ENCODE measurements at regions not wholly inside any gene's neighbourhood (a gene's known extent, or its start where the extent isn't known, plus 50 kb on each side); places are given as distances from the start of the nearest gene placed in this dataset.

GRCh38 chr14:105899657-105900397 lies 373.4 kb downstream of the TMEM121 start:
- H3K27ac ChIP-seq (ENCODE audit: low read length) = no peak overlapping the region
- Mint-ChIP-seq H3K9me3 (no peaks in the 10 kb centered on the region), H3K4me1 (no peaks in the 10 kb centered on the region), H3K36me3 (no peaks in the 10 kb centered on the region), H3K27ac (no peak overlapping the region), H3K4me3 (no peak overlapping the region), H3K27me3 (ENCODE audit: low read depth in 2 of 2) (peaks cover 21 to 23% of the 10 kb centered on the region in 2 donors)
- no peaks in the 10 kb centered on the region for H3K27me3 ChIP-seq (ENCODE audit: control insufficient read depth, insufficient read depth, low read length)
- no peak for TF ChIP-seq CTCF (IDR thresholded peaks at IDR 0.05)
- WGBS (ENCODE audit: insufficient coverage) = 43% methylated on average over 11 of the region's 11 CpGs
- no peak overlapping the region for H3K4me3 ChIP-seq (ENCODE audit: low read length)
- DNase-seq (no peak), ATAC-seq (no peak)
- intact Hi-C loops (cut with micrococcal nuclease) = no loop called here
- H3K36me3 ChIP-seq (ENCODE audit: control insufficient read depth, insufficient read depth, low read length) = no peaks in the 10 kb centered on the region
- H3K9me3 ChIP-seq (ENCODE audit: control insufficient read depth, insufficient read depth, low read length) = no peaks in the 10 kb centered on the region
- peaks cover 32% of the 10 kb centered on the region for H3K4me1 ChIP-seq (ENCODE audit: control insufficient read depth, insufficient read depth, low read length)

GRCh38 chr14:105900398-105901160 lies 374.2 kb downstream of the TMEM121 start:
- no peak for TF ChIP-seq CTCF (IDR thresholded peaks at IDR 0.05)
- Mint-ChIP-seq H3K36me3 (no peaks in the 10 kb centered on the region), H3K27ac (no peak overlapping the region), H3K9me3 (no peaks in the 10 kb centered on the region), H3K4me1 (no peaks in the 10 kb centered on the region), H3K27me3 (ENCODE audit: low read depth in 2 of 2) (peaks cover 18 to 23% of the 10 kb centered on the region in 2 donors), H3K4me3 (no peak overlapping the region)
- intact Hi-C loops (cut with micrococcal nuclease) = no loop called here
- WGBS (ENCODE audit: insufficient coverage) = 41% methylated on average over 30 of the region's 30 CpGs
- no peak for DNase-seq
- no peak for ATAC-seq
- Histone ChIP-seq H3K4me1 (ENCODE audit: control insufficient read depth, insufficient read depth, low read length) (peaks cover 32% of the 10 kb centered on the region), H3K4me3 (ENCODE audit: low read length) (no peak overlapping the region), H3K9me3 (ENCODE audit: control insufficient read depth, insufficient read depth, low read length) (no peaks in the 10 kb centered on the region), H3K27me3 (ENCODE audit: control insufficient read depth, insufficient read depth, low read length) (no peaks in the 10 kb centered on the region), H3K27ac (ENCODE audit: low read length) (no peak overlapping the region), H3K36me3 (ENCODE audit: control insufficient read depth, insufficient read depth, low read length) (no peaks in the 10 kb centered on the region)

- DNase-seq (no peak), ATAC-seq (no peak)
- H3K4me3 Mint-ChIP-seq = no peak overlapping the region
- H3K27me3 Mint-ChIP-seq (ENCODE audit: low read depth in 2 of 2) = peaks cover 18 to 28% of the 10 kb centered on the region in 2 donors
- no peak for TF ChIP-seq CTCF (IDR thresholded peaks at IDR 0.05)
- Histone ChIP-seq H3K27ac (ENCODE audit: low read length) (no peak overlapping the region), H3K4me3 (ENCODE audit: low read length) (no peak overlapping the region), H3K4me1 (ENCODE audit: control insufficient read depth, insufficient read depth, low read length) (peaks cover 32% of the 10 kb centered on the region), H3K9me3 (ENCODE audit: control insufficient read depth, insufficient read depth, low read length) (no peaks in the 10 kb centered on the region), H3K36me3 (ENCODE audit: control insufficient read depth, insufficient read depth, low read length) (no peaks in the 10 kb centered on the region), H3K27me3 (ENCODE audit: control insufficient read depth, insufficient read depth, low read length) (no peaks in the 10 kb centered on the region)
- intact Hi-C loops (cut with micrococcal nuclease) = no loop called here
- 52% methylated on average over 10 of the region's 10 CpGs for WGBS (ENCODE audit: insufficient coverage)
- H3K9me3 Mint-ChIP-seq = no peaks in the 10 kb centered on the region
- H3K36me3 Mint-ChIP-seq = no peaks in the 10 kb centered on the region
- no peak overlapping the region for H3K27ac Mint-ChIP-seq
- H3K4me1 Mint-ChIP-seq = no peaks in the 10 kb centered on the region
Measured at GRCh38 chr14:105901226-105901625, 374.8 kb downstream of the TMEM121 start.

Data from natural killer cell (primary cell).